Skeletal muscle tissue (tissue), 3 donors: ENCODE measurements at regions not wholly inside any gene's neighbourhood (a gene's known extent, or its start where the extent isn't known, plus 50 kb on each side); places are given as distances from the start of the nearest gene placed in this dataset.

Experiments used
- H3K27ac ChIP-seq: one replicate; pipeline ENCODE4 v1.7.0; 2013; ENCODE audit warnings: mild to moderate bottlenecking, low read depth, low read length, inconsistent platforms
- H3K27me3 ChIP-seq, 3 donors: one replicate each; pipeline ENCODE4 v1.7.0; 2013; ENCODE audit warnings: low read length in 3 of 3; ENCODE audit not compliant: control insufficient read depth in 3 of 3, insufficient read depth in 3 of 3
- H3K36me3 ChIP-seq, 3 donors: one replicate each; pipeline ENCODE4 v1.7.0; 2013; ENCODE audit warnings: low read length in 3 of 3; ENCODE audit not compliant: control insufficient read depth in 3 of 3, insufficient read depth in 3 of 3
- H3K4me1 ChIP-seq, 3 donors: one replicate each; pipeline ENCODE4 v1.7.0; 2013; ENCODE audit warnings: low read length in 3 of 3, mild to moderate bottlenecking in 3 of 3; ENCODE audit not compliant: control insufficient read depth in 3 of 3, insufficient read depth in 3 of 3
- H3K4me3 ChIP-seq, 3 donors: one replicate each; pipeline ENCODE4 v1.7.0; 2013; ENCODE audit warnings: low read length in 3 of 3
- H3K9ac ChIP-seq, 3 donors: one replicate each; pipeline ENCODE4 v1.7.0; 2013; ENCODE audit warnings: low read length in 3 of 3, mild to moderate bottlenecking in 3 of 3, moderate library complexity in 2 of 3, low read depth in 1 of 3
- H3K9me3 ChIP-seq, 3 donors: one replicate each; pipeline ENCODE4 v1.7.0; 2013; ENCODE audit warnings: low read length in 3 of 3; ENCODE audit not compliant: control insufficient read depth in 3 of 3
- donor health status: Osteomylitis.

GRCh38 chr17:77327566-77328464, 187.0 kb downstream of the SEC14L1 start:
- H3K27me3 ChIP-seq, result no peaks in the 10 kb centered on the region
- H3K9me3 ChIP-seq, result no peaks in the 10 kb centered on the region
- H3K9ac ChIP-seq, result no peak overlapping the region
- H3K36me3 ChIP-seq, result no peaks in the 10 kb centered on the region
- H3K4me3 ChIP-seq, result no peak overlapping the region
- no peak overlapping the region for H3K27ac ChIP-seq
- H3K4me1 ChIP-seq, result peaks cover 45 to 82% (median 50%) of the 10 kb centered on the region in 3 donors

DNA sequence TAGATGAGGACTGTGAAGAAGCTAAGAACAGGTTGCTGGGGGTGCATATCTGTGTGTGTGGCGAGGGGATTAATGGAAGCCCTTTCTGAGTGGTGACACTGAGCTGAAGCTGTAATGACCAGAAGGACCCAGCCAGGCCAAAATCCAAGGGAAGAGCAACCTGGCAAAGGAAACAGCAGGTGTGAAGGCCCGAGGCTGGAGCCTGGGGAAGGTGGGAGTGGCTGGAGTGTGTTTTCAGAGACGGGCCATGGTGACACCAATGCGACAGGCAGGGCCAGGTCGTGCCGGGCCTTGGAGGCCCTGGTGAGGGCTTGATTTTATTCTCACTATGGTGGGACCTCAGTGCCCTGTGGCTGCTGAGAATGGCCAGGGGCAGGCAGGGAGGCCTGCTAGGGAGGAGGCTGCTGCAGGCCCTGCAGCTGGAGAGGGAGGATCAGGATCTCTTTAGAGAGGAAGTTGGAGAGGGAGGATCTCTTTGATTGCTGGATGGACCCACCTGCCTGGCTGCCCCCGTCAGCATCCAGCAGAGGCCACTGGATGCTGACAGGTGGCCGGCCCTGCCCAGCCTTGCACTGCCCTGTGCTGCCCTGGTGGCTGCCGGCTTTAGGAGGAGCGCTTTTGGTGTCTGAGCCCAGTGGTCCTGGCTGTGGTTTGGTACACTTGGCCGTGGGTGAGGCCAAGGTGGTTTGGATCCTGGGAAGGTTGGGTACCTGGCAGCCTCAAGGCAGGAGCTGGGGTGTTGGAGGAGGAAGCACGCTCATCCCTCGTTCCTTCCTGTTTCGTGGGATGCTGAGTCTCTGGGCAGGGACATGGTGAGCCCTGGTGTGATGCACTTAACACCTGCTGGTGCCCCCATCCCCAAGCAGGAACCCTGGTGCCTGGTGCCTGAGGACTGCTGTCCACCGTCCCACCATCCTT, 188.3 kb downstream of the SEC14L1 start:
- Histone ChIP-seq H3K4me1 (peaks cover 33 to 73% (median 37%) of the 10 kb centered on the region in 3 donors), H3K9me3 (no peaks in the 10 kb centered on the region), H3K9ac (peak overlapping the region in 1 of 3 donors; percentile 25), H3K27ac (no peak overlapping the region), H3K27me3 (no peaks in the 10 kb centered on the region), H3K36me3 (no peaks in the 10 kb centered on the region), H3K4me3 (no peak overlapping the region)

GRCh38 chr17:77329741-77330531, 189.2 kb downstream of the SEC14L1 start:
- no peak overlapping the region for H3K27ac ChIP-seq
- H3K9ac ChIP-seq, result no peak overlapping the region
- no peaks in the 10 kb centered on the region for H3K27me3 ChIP-seq
- no peak overlapping the region for H3K4me3 ChIP-seq
- no peaks in the 10 kb centered on the region for H3K9me3 ChIP-seq
- no peaks in the 10 kb centered on the region for H3K36me3 ChIP-seq
- H3K4me1 ChIP-seq, result peaks cover 27 to 70% (median 32%) of the 10 kb centered on the region in 3 donors

- Histone ChIP-seq H3K36me3 (no peaks in the 10 kb centered on the region), H3K4me3 (no peak overlapping the region), H3K9ac (peak overlapping the region in 1 of 3 donors; percentile 8), H3K27ac (no peak overlapping the region), H3K9me3 (no peaks in the 10 kb centered on the region), H3K4me1 (peaks cover 21 to 64% (median 28%) of the 10 kb centered on the region in 3 donors), H3K27me3 (no peaks in the 10 kb centered on the region)
Observed at GRCh38 chr17:77330602-77331081, 189.9 kb downstream of the SEC14L1 start.

GRCh38 chr17:77331301-77331864, 190.6 kb downstream of the SEC14L1 start:
- Histone ChIP-seq H3K36me3 (no peaks in the 10 kb centered on the region), H3K9ac (peak overlapping the region; percentile 51 to 75 (median 64)), H3K9me3 (no peaks in the 10 kb centered on the region), H3K4me3 (peak overlapping the region; percentile 49 to 56 (median 52)), H3K27me3 (no peaks in the 10 kb centered on the region), H3K4me1 (peaks cover 16 to 57% (median 21%) of the 10 kb centered on the region in 3 donors), H3K27ac (no peak overlapping the region)

GRCh38 chr17:77332034-77332971, 191.5 kb downstream of the SEC14L1 start:
- no peaks in the 10 kb centered on the region for H3K27me3 ChIP-seq
- H3K4me1 ChIP-seq, result peaks cover 16 to 55% (median 21%) of the 10 kb centered on the region in 3 donors
- no peak overlapping the region for H3K27ac ChIP-seq
- H3K4me3 ChIP-seq, result no peak overlapping the region
- H3K9me3 ChIP-seq, result peaks cover 0 to 2% (median 0%) of the 10 kb centered on the region in 3 donors
- no peaks in the 10 kb centered on the region for H3K36me3 ChIP-seq
- no peak overlapping the region for H3K9ac ChIP-seq

GRCh38 chr17:77332981-77333685, 192.4 kb downstream of the SEC14L1 start:
- Histone ChIP-seq H3K36me3 (no peaks in the 10 kb centered on the region), H3K4me3 (no peak overlapping the region), H3K9ac (no peak overlapping the region), H3K9me3 (peaks cover 0 to 2% (median 0%) of the 10 kb centered on the region in 3 donors), H3K27ac (no peak overlapping the region), H3K4me1 (peaks cover 16 to 48% (median 16%) of the 10 kb centered on the region in 3 donors), H3K27me3 (no peaks in the 10 kb centered on the region)

- Histone ChIP-seq H3K4me1 (peaks cover 0 to 13% (median 1%) of the 10 kb centered on the region in 3 donors), H3K4me3 (no peak overlapping the region), H3K9me3 (peaks cover 0 to 2% (median 0%) of the 10 kb centered on the region in 3 donors), H3K36me3 (no peaks in the 10 kb centered on the region), H3K9ac (no peak overlapping the region), H3K27me3 (no peaks in the 10 kb centered on the region), H3K27ac (no peak overlapping the region)
Observed at GRCh38 chr17:77337150-77337549, 196.4 kb downstream of the SEC14L1 start.
